ENCODE measurements at regions not wholly inside any gene's neighbourhood (a gene's known extent, or its start where the extent isn't known, plus 50 kb on each side); places are given as distances from the start of the nearest gene placed in this dataset.

DNA sequence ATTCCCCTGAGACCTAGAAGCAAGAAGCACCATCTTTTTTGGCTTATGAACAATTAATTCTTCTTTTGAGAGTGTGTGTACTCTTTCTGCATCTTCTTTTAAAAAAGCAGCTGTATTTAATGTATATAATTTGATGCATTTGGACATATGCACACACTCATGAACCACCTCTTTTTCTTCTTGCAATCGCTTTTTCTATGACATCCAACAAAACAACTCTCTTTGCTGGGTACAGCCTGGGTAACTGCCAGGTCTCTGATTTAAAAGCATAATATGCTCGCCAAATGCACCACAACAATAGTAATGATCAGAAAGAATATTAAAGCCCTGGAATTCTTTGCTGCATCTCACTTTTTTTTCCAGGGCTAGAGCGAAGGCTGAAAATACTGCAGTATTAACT is 97.3 kb downstream of the HAPSTR1 start:
- no peak for DNase-seq

- no peak for DNase-seq
Observed at GRCh38 chr16:9191274-9191850, 99.9 kb downstream of the HAPSTR1 start.

- no peak for DNase-seq
Observed at GRCh38 chr16:9192746-9193145, 101.3 kb downstream of the HAPSTR1 start.

- no peak for DNase-seq
Observed at GRCh38 chr16:9195287-9195686, 103.8 kb downstream of the HAPSTR1 start.

DNA sequence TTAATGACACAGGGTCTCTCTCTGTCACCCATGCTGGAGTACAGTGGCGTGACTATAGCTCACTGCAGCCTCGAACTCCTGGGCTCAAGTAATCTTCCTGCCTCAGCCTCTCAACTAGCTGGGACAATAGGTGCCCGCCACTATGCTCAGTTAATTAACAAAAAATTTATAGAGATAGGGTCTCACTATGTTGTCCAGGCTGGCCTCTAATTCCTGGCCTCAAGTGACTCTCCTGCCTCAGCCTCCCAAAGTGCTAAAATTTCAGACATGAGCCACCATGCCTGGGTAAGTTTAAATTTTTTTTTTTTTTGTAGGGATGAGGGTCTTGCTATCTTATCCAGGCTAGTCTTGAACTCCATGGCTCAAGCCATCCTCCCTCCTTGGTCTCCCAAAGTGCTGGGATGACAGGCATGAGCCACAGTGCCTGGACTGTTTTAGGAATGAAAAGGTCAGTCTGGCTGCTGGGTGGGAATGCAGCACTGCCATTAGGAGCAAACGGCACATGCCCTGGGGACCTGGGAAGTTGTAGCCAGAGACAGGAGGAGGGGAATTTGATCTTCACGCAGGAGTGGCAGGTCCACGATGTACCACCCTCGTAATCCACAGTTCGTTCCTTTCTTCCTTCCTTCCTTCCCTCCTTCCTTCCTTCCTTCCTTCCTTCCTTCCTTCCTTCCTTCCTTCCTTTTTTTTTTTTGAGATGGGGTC is 106.7 kb downstream of the HAPSTR1 start:
- DNase-seq, result no peak

DNA sequence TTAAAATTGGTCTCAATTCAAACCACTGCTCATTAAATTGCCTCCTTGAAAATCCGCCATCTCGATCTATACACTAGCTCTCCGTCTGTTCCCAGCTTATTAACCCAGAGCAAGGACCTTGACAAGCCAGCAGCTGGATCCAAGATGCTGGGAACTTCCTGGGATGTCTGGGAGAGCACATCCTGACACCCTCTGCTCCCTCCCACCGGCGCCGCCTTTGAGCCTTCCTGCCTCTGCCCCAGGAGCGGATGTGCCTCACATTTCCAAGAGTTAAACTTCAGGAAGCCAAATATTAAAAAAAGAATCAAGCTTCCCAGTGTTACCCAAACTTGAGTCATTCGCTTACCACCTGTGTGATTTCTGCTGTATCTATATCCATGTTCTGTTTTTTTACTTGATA is 107.9 kb downstream of the HAPSTR1 start:
- DNase-seq, result no peak

DNA sequence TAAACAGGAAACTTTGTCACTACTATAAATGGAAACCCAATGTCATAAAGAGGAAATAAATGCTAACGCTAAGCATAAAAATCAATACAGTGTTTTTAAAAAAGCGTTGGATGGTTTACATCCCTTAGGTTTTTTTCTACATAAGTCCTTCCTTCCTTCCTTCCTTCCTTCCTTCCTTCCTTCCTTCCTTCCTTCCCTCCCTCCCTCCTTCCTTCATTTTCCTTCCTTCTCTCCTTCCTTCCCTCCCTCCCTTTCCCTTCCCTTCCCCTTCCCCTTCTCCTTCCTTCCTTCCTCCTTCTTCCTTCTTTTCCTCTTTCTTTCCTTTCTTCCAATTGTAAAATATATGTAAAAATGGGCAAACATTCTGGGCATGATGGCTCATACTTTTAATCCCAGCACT is 108.3 kb downstream of the HAPSTR1 start:
- no peak for DNase-seq

- no peak for DNase-seq
Observed at GRCh38 chr16:9203956-9204355, 112.5 kb downstream of the HAPSTR1 start.

GRCh38 chr16:9205661-9206060 is 114.2 kb downstream of the HAPSTR1 start:
- DNase-seq, result no peak

GRCh38 chr16:9206156-9206555 is 114.7 kb downstream of the HAPSTR1 start:
- no peak for DNase-seq

DNA sequence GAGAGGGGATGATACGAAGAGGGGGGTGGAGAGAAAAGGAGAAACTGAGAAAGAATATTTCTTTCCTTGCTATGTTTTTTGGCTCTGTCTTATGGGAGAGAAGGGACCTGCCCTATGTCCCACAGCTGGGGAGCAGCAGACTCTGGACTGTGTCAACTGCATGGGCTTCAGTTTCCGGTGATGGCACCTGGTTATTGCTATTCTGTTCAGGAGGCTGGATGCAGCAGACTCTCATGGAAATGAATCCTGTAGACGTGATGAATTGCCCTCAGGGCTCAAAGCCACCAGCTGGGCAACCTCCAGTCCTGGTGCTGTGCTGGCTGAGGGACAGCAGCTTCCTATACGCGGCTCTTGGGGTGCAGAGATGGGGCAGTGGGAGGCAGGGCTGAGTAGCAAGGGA is 121.2 kb downstream of the HAPSTR1 start:
- no peak for DNase-seq

- no peak for DNase-seq
Observed at GRCh38 chr16:9219813-9220212, 128.4 kb downstream of the HAPSTR1 start.

- DNase-seq, result no peak
Observed at GRCh38 chr16:9225527-9226316, 134.3 kb downstream of the HAPSTR1 start.

DNA sequence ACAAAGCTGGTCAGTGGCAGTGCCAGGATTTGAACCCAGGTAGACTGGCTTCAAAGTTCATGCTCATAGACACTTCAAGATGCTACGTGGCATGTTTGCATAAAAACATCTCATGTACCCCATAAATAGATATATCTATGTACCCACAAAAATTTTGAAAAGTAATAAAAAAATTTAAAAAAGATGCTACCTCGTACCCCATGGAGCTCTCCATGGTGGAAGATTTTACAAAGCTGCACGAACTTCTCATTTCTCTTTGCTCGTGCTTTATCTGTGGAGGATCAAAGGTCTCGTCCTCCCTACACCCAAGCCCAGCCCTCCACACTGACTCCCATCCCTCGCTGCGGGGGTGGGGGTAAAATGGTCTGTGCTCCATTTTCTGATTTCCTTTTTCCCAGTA is 135.5 kb downstream of the HAPSTR1 start:
- no peak for DNase-seq

DNA sequence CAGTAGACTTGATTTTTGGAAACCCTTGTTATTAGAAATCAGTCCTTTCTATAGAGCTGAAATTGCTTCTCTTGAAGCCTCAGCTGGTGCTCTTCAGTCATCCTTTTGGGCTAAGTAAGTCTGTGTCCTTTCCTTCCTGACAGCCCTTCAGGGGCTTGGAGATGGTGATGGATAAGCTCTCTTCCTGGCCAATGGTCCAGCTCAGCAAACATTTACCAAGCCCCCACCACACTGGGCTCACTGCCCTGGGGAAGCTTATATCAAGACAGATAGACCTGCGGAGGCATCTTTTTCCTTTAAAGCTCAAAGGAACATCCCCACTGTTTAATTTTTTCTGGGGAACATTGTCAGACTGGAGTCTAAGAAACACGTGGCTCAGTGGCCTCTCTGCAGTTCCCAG is 139.6 kb downstream of the HAPSTR1 start:
- no peak for DNase-seq

DNA sequence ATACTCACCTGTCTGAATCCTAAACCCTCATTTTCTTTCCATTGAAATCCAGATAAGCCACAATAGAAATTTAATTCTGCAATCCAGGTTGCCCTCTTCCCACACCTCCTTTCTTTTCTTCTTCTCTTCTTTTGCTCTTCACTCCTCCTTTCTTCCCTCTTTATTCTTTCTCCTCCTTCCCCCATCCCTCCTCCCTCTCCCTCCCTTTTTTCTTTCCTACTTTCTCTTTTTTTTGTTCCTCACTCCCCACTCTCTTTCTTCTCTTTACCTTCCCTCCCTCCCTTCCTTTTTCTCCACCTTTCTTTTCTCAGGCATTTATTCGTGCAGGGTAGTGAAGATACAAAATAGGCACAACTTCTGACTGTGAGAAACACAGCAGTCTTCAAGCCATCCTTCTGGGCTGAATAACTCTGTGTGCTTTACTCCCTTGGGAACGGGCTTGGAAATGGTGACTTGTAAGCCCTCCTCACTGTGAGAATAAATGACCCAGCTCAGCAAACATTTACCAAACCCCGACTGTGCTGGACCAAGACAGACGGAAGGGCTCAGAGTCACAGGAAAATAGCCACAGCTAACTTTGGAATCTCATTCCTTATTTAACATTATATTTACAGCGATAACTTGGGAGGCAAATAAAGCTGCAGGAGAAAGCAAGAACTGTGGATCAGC is 140.8 kb downstream of the HAPSTR1 start:
- DNase-seq, result no peak

DNA sequence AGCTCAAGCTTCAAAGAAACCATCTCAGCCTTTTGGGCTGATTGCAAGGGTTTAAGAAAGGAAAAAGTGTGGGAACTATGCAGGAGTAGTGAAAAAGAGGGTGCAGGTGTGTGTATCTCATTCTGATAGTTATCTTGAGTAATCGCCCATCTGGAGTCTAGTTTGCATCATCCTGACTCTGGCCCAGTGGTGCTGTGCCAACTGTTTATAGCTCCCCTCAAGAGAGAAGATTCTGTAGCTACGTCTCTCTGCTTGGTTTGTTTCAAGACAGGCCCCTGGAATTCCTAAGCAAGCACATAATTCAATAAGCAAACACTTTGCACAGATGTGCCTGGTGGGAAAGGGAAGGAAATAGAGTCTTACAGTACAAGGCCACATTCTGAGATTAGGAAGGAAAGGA is 144.4 kb downstream of the HAPSTR1 start:
- no peak for DNase-seq

- DNase-seq, result no peak
Observed at GRCh38 chr16:9236319-9236718, 144.9 kb downstream of the HAPSTR1 start.

DNA sequence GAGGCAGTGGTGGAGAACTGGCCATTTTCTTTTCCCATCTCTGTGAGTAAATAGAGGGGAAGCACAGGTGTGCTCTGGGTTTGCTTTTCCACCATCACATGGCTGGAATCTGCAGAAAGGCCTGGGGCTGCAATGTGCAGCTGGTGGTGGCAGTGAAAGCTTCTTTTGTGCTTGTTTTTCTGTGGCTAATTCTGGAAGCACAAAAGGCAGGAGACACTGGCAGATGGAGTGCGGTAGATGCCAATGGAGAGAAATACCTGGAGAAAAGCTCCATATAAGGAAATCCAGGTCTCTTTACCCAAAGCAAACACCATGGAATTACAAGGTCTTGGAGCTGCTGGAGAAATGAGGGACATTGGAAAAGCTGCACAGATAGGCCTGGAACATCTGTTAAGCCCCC is 146.9 kb downstream of the HAPSTR1 start:
- DNase-seq, result no peak

DNA sequence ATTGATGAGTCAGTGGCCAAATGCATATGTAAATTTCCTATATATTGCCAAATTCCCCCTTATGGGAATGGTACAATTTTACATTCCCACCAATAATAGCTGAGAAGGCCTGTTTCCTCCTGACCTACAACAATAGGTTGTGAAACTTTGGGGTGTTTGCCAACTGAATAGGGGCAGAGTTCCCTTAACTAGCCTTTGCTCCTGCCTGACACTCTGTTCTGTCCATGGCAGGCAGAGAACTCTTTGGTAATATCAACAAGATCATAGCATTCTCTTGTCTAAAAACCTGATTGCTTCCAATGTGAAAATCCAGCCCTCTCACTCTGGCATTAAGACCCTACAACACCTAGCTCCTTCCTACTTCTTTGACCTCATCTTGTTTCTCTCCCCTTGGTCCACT is 149.7 kb downstream of the HAPSTR1 start:
- no peak for DNase-seq

DNA sequence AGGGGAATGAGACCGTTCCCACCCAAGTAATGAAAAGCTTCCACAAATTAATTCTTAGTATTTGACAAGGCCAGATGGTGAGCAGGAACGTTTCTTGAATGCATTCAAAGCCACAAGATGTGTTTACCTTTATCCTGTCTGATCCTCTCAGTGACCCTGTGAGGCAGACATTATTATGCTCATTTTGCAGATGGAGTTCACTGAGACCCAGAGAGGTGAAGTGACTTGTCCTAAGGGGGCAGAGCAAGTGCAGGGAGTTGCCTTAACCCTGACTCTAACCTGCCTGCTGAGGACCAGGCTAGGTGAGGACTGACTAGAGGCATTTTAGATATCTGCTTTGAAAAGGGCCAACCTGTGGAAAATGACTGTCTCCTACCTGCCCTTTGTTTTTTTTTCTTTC is 156.7 kb downstream of the HAPSTR1 start:
- no peak for DNase-seq

- DNase-seq, result no peak
Observed at GRCh38 chr16:9249534-9249933, 158.1 kb downstream of the HAPSTR1 start.

DNA sequence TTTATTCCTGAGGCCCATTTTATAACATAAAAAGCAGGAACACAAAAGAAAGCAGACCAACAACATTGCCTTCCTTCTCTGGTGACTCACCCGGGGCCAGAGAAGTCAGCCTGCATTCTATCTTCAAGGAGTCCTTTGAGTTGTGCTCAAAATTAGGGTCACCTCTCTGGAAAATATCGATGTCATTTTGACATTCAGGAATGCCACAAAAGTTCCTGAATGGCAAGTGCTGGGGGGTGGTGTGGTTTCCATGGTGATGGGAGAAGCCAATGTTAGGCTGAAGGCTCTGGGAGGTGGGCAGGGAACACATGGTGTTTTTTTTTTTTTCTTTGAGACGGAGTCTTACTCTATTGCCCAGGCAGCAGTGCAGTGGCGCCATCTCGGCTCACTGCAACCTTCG is 159.6 kb downstream of the HAPSTR1 start:
- DNase-seq, result no peak

DNA sequence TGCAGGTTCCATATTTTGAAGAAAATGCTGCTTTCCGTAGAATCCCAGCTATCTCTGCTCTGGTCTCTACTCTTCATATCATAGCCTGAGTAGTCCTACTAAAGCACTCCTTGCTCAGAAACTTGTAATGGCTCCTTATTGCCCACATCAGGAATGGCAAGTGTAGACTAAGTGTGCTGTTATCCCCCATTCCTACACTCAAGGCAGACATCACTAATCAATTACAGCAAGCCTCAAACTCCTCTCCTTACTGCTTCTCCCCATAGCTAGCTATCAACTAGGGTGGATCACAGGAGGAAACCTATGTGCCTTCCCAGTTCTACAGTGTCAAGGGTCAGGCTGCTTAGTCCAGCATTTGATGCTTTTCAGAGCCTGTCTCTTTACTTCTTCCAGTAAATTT is 163.4 kb downstream of the HAPSTR1 start:
- DNase-seq, result no peak

Data from KG1 (cell line).